ENCODE measurements at regions not wholly inside any gene's neighbourhood (a gene's known extent, or its start where the extent isn't known, plus 50 kb on each side); places are given as distances from the start of the nearest gene placed in this dataset.

DNA sequence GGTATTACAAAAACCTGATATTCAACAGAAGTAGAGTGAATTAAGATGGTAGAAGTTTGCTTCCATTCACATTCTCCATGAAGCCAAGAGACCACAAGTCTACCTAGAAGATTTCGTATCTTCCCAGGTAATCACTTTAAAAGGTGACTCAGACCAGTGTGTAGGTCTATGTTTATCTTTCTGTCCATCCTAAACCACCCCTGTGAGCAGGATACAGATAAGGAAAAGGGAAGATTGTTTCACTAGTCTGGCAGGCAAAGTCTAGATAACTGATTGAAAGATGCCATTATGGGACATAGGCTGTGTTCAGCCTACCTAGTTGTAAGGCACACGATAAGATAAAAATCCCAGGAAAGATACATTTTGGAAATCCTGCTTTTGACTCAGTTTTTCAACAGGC, 244.3 kb upstream of the NWD2 start:
- DNase-seq = no peak

DNA sequence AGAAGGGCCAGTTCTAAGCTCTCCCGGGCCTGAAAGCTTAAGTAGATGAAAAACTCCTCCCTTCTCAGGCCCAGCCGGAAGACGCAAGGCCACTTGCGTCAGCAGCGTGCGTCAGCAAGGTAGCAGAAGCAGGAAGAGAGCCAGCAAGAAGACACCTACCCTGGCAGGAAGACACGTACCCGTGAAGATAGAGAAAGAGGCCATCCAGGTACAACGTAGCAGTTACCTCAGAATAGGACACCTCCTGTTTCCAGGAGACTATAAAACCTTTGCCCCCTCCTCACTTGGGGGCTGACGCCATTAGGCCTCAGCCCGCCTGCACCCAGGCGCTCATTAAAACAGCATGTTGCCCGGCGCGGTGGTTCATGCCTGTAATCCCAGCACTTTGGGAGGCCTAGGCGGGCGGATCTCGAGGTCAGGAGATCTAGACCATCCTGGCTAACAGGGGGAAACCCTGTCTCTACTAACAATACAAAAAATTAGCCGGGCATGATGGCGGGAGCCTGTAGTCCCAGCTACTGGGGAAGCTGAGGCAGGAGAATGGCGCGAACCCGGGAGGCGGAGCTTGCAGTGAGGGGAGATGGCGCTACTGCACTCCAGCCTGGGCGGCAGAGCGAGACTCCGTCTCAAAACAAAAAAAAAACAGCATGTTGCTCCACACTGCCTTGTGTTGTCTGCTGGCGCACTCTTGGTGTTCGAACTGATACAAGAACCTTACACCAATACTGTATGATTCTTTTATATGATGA, 242.7 kb upstream of the NWD2 start:
- no peak for DNase-seq

GRCh38 chr4:37002625-37003024, 241.9 kb upstream of the NWD2 start:
- no peak for DNase-seq

- DNase-seq = peak; percentile 86
These were observed 236.3 kb upstream of the NWD2 start for GRCh38 chr4:37008199-37008598.

DNA sequence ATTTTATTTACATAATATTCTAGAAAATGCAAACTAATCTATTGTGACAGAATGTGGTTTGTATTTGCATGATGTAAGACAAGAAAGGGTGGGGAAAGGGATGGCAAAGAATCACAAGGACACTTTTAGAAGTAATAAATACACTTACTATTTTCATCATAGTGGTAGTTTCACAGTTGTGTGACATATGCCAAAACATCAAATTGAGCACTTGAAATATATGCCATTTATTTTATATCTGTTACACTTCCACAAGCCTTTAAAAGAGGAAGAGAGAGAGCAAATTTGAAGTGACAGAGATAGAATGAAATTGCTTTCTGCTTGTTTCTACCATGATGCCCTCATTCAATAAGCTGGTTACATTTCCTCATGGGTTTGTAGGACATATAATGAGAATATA, 230.0 kb upstream of the NWD2 start:
- no peak for DNase-seq

GRCh38 chr4:37015391-37015790, 229.2 kb upstream of the NWD2 start:
- DNase-seq = no peak

DNA sequence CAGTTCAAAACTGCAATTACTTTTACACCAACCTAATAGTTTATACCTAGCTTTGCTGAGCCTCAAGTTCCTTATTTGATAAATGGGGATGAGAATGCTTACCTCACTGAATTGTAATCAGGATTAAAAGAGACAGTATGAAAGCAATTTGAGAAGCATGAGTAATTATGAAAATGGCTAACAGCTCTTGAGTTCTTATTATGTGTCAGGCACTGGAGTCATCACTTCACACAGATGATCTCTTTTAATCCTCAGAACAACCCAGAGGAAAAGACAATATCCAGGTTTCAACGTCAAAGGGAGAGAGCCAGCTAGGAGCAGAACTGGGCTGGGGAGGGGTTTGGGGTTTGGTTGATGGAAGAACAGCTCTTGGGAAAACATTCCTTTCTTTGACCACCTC, 221.0 kb upstream of the NWD2 start:
- no peak for DNase-seq

DNA sequence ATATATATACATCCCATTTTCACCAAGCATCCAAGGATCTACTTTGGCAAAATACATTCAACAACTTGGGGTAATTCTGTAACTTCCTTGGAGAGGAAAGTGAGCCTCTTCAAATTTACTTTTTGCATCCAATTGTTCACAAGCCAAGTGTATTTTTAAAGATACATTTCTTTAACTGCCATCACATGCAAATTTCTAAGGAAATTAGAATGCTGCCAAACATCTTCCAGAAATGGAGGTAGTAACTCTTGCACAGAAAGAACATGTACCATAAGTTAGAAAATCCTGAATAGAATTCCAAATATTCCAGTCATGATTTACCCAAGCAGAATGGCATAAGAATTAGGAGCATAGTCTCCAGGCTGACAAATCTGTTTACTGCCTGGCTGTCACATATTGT, 220.5 kb upstream of the NWD2 start:
- DNase-seq = no peak

DNA sequence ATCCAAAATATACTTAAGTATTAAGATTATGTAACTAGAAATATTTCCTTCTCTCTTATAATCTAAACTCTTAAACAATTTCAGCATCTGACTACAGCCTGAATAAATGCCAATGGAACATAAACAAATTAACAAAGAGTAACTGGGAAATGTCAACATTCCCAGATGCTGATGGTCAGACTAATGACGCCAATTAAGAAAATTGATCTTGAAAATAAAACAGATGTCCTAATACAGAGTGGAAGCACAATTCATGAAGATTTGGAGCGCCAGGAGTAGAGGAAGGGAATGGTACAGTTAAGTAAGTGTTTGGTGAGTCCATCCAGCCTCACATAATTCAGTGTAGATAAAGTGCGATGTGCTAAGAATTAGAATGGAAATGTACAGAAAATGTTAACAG, 203.7 kb upstream of the NWD2 start:
- no peak for DNase-seq

DNA sequence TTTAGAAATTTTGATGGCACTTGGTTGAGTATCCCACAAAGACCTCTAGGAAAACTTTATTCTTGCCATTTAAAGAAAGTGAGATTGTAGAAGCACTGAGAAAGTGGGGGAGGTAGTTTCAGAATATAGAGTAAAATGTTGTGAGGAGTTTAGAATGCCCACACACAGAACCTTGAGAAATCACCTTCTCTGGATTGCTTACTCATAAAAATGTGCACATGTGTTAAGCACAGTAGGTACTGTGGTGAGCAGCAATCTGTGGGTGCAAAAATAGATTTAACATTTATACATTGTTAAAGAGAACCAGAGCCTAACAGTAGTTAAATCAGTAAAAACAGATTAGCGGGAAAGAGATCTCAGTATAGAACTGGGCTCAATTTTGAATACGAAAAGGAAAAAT, 201.2 kb upstream of the NWD2 start:
- DNase-seq = no peak

DNA sequence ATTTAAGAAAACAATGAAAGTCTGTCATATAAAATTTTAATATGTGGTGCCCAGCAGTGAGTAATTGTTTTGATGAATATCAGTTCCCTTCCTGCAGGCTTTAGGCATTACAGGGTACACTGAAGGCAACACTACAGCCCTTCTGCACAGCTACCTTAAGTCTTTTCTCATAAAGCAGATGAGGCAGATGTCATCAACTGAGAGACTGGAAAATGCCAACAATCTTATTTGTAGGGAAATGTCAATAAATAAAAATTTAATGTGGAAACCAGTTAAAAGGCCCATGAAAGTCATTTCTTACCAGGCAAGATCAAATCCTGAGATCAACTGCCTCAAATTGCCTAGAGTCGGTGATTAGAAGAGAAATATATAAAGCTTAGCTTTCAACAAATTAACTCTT, 193.4 kb upstream of the NWD2 start:
- DNase-seq = no peak

DNA sequence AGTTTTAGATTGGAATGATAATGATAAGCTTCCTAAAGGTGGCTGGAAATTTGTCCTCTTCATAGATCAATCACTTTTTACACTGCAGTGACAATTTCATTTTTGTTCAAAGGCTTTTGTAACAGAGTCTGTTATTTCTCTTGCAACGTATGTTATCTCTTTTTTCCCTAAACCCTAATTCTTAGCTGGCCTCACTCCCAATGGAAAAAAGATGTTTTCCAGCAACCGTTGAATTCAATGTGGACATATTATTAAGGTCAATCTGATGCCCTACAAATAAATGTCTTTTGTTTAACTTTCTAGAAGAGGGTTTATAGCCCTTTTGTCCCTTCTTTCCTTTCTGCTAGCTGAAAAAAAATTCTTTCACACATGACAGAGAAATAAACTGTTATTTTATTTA, 192.7 kb upstream of the NWD2 start:
- no peak for DNase-seq

DNA sequence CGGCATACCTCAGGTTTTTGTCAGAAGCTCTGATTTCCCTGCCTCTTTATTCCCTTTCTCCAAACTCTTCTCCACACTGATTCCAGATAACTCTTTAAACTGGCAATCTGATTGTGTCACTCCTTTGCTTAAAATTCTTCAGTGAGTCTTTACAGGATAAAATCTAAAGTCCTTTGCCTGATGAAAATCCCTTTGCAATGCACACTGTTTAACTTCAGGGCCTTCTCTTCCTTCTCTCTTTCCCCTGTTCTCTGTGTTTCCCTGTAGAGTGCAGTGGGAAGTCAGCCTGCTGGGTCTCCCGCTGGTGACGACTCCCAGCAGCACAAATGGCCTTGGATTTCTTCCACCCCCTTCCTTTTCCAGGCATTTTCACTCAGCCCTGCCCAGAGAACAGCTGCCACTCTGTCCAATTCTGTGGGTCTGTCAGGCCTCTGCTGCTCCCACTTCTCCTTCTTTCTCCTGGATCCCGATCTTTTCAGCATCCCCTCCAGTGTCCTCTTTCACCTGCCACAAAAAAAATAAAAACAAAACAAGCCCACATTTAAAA, 189.9 kb upstream of the NWD2 start:
- DNase-seq = no peak

- DNase-seq = no peak
These were observed 185.7 kb upstream of the NWD2 start for GRCh38 chr4:37058826-37059225.

GRCh38 chr4:37066159-37066558, 178.4 kb upstream of the NWD2 start:
- peak; percentile 71 for DNase-seq

DNA sequence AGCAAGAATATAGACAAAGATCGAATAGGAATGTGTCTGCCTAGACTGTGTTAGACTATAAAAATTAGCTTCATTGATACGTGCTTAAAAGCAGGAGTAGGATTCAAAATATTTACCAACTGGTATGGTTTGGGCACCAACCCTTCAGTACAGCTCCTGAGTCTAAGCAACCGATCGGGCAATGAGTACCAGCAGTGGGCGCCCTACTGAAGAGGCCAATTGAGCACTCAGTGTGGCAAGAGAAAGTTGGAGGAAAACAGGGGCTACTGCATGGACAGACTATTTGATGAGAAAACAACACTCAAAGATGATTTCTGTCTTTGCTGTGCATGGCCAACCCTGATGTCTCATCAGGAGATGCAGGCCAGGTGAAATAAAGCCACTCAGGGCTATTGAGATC, 176.0 kb upstream of the NWD2 start:
- no peak for DNase-seq

DNA sequence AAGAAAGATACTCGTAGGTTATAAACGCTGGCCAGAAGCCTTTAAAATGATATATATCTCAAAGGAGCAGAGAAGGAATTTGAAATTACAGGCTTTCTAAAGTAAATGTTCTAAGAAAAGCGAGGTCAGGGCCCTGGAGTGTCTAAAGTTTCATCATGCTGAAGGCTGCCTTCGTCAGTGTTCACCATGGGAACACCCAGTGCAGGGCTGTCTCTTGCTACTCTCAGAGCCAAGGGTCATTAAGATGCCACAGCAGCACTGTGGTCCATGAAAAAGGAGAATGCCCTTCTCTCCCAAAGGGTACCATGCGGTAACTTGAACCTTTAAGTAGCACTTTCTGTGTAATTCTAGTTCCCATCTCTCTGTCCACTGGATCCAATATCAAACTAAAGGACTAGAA, 174.5 kb upstream of the NWD2 start:
- no peak for DNase-seq

DNA sequence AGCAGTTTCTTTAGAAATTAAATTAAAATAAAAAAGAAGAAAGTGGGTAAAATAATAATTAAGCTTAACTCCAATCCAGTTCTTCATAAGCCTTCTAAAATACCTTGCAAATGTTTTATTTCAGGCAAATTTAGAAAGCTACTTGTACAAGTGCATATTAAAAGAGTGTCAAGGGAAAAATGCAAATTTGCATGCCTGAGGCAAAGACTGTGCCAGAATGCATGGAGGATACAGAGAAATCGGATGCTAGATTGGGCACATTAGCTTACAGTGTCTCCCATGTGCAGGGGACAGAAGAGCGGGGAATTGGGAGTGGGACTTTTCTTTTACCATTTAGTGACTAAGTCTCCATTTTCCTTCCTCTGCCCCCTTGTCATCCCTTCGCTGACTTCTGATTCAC, 173.0 kb upstream of the NWD2 start:
- DNase-seq = no peak

DNA sequence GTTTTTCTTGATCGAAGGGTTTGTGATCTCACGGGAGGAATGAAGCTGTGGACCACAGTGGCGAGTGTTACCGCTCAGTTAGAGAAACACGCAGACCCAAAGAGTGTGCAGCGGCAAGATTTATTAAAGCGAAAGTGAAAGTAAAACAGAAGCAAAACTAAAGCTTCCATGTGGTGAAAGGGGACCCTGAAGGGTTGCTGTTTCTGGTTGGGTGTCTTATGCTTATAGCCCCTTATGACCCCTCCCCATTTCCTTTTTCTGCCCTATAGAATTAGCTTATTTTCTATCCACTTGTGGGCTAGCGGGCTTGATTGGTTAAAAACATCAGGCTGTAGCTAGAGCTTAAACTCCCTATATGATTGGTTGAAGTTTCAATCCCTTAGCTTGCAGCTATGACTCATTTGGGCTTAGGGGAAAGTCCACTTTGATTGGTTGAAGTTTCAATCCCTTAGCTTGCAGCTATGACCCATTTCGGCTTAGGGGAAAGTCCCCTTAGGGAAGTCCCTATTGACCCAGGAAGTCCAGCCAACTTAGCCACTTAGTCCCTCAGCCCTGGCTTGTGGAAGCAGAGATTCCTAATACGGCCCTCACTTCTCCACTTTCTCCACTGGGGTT, 171.2 kb upstream of the NWD2 start:
- DNase-seq = no peak

DNA sequence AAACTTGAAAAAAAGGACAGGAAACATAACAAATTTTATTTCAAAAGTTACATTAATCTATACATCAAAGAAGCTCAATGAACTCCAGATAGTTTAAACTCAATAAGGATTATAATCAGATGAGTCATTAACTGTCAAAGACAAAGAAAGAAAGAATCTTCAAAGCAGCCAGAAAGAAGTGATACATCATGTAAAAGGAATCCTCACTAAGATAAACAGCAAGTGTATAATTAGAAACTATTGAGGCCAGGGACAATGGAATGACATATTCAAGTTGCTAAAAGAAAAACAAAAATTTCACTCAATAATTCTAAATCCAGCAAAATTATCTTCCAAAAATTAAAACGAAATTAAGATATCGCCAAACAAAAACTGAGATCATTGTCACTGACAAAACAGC, 161.6 kb upstream of the NWD2 start:
- DNase-seq = no peak

DNA sequence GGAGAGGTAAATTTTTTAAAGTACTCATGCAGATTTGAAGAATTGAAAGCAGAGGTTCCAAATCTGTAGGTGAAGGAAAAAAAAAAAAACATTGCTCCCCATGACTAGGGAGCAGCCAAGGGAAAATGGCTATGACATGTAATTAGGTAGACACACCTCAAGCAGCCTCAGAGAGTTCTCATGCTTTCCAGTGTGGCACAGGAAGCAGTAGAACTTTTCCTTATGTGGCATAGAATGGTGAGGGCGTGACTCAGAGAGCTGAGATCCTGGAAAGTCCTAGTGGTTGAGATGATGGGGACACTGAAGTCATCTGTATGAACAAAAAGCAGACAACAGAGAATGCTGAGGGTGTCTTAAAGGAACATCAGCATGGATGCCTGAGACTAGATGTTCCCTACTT, 148.6 kb upstream of the NWD2 start:
- no peak for DNase-seq

GRCh38 chr4:37101182-37101581, 143.4 kb upstream of the NWD2 start:
- no peak for DNase-seq

GRCh38 chr4:37101686-37102085, 142.9 kb upstream of the NWD2 start:
- DNase-seq = no peak

GRCh38 chr4:37109756-37110155, 134.8 kb upstream of the NWD2 start:
- no peak for DNase-seq

- DNase-seq = peak; percentile 2
These were observed 119.7 kb upstream of the NWD2 start for GRCh38 chr4:37124800-37125199.
